Right hindlimb (tissue), 1 donor: ENCODE measurements at regions not wholly inside any gene's neighbourhood (a gene's known extent, or its start where the extent isn't known, plus 50 kb on each side); places are given as distances from the start of the nearest gene placed in this dataset.
A peak's percentile ranks its signal among the peaks of the same experiment; 100 is the strongest.

ENCODE experiments used
- DNase-seq: peaks from one replicate; pipeline ENCODE4 v3.0.0-alpha.2; 2018

DNA sequence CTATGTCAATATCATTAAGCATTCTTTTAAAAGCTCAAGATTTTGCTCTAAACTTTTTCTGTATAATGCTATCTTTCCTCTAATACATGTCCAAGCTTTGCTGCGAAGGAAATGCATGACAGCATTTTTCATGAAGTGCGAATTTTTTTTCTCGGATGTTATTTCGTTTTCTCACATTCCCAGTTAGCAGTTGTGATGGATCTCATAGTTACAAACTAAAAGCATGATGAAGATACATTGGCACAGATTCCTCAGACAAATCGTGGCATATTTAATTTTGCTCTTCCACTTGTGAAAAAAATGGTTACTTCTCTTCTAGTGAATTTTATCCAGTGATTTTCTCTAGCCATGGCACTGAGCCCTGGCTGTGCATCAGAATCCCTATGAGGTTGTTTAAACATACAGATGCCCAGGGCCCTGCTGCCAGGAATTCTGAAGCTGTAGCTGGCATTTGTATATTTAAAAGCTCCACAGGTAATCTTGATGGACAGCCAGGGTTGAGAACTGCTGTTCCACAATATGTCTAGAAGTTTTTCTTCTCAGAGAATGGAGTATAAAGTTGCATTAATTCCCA is 299.8 kb upstream of the NEBL start:
- no peak for DNase-seq

DNA sequence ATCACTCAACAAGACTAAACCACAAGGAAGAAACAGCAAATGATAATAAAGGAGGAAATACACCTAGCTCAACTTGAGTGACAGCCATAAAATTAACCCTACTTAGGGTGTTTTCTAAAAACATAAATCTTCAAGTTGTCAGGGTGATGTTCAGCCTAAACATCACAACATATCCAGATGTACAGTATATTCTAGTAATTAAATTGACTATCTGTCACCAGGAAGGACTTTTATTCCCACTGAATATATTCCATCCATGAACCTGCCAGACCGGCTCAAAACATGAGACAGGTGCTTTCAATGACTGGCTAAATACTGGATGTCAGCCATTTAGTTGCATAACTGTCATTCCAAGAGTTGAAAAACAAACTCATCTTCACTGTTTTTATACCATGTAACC is 298.1 kb upstream of the NEBL start:
- no peak for DNase-seq

DNA sequence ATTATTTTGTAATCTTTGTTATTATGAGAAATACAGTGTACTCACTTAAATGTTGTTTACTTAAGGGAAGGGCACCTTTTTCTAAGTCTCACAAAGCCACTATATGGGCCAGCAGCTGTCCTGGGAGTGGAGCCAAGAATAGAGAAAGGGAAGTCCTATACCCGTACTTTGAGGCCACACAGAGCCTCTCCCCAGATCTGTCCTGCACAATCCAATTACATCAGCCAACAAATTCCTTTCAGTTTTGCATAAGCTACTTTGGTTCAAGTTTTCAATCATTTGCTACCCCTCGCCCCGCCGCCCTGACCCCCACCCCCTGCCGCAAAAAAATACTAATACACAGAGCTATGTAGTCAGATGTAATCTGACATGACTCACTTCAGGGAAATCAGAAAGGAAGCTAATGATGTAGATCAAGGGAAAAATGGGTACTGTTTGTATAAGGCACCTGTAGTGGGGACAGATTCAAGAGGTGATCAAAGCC is 297.4 kb upstream of the NEBL start:
- DNase-seq = peak; percentile 31

DNA sequence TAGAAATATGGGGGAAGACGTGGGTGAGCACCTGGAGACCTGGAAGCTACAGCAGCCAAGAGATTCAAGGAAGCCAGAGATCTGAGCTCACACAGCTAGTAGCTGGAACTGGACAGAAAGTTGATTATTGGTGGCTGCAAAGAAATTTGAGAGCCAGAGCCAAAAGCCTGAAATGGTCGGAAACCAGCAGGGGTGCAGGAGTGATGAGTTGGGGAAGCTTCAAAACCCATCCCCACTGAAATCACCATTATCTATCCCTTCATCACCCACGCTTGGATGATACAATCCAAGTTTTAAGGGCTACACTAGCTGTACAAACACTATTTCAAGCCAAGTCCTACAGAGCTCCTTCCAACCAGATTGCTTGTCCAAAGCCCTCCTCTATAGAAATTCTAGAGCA is 296.1 kb upstream of the NEBL start:
- DNase-seq = no peak

DNA sequence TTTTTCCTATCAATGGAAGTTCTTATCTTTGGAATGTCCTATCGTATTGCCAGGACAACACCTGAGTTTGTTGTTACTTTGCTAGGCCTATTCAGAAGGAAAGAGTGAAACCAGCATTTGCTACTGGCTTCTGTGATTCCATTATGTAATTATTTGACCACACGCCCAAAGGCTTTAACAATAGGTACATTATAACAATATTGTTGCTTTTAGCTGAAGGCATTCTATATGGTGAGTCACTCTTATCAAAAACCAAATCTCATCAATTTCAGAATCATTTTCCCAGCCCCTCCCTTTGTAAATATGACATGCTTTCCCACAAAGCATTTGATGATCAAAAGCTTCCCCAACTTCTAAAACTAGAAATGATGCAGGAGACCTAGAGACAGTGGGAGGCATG is 294.4 kb upstream of the NEBL start:
- DNase-seq = no peak

DNA sequence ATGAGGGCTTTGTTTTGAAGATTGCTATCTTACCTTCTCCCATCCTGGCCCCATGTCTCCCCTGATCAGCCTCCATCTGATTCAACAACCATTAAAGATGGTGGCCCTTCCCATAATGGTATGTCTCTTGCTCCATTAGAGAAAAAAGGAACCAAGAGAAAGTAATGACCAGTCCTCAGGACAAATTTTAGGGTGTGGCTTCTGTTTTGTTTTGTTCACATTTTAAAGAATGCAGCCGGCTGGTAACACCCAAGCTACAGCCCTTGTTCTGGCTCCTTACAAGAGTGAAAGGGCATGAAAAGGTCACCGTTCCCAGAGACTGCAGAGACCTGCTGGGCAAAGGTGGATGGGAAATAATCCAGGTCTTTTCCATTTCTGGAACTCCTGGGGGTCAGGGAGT is 287.9 kb upstream of the NEBL start:
- no peak for DNase-seq

DNA sequence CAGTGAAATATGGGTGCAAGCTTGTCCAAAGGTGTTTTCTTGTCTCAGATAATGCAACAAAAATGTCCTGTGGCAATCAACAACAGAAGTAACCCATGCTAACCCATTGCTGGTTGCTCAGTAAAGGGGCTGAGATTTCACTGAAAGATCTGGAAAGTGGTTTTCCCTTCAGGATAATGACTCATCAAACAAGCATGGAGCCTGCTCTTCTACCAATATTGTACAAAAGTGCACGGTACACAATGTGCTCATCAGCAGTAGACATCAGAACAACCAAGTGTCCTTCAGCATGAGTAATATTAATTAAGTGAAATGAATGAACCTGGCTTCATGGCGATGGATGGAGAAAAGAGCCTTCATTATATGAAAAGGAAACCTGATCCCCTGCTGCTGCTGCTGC is 287.1 kb upstream of the NEBL start:
- DNase-seq = no peak

DNA sequence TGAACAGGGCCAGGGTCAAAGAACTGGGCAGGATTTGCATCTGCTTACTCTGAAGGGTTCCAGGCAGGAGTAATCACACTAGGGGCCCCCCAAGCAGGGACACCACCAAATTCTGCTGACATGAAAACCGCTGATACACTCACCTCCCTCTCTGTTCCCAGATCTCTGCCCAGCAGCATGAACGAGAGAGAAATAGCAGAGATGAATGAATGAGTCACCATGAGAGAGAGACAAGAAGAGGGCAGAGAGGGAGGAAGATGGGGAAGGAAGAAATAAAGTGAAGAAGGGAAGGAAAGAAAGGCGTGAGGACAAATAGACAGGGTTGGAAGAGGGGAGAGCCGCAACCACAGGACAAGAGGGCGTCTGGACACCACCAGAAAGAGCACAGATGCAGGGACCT is 285.9 kb upstream of the NEBL start:
- no peak for DNase-seq

DNA sequence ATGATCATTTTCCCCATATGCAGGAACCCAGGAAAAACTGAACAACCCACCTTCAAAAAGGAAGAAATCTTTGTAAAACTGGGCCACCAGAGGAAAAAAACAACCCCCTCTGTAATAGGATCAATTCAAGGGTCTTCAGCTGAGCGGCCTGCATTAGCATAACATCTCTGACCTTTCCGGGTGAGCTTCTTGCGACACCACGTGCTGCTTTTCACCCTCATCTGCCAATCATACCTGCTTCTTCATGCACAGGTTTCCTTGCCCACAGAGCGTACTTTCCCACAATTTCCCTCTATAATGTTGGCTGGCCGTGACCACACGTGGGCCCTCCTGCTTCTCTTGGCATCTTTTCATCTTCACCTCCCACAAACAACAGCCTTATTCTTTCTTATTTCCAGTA is 284.3 kb upstream of the NEBL start:
- DNase-seq = no peak

DNA sequence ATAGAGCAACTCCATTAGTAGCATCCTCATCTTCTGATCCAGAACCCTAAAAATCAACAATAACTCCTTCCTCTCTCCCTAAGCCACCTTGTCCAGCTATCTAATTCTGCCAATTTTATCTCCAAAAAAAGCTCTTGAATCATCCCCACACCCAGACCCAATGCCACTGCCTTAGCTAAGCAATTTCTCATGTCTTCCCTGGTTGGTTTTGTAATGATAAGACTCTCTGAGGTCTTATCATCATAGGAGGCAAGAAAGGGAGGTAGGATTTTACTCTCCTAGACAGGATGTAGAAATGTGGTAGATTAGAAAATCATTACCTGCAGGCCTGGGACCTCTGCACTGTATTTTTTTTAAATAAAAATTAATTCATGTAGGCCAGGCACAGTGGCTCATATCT is 283.5 kb upstream of the NEBL start:
- DNase-seq = no peak

DNA sequence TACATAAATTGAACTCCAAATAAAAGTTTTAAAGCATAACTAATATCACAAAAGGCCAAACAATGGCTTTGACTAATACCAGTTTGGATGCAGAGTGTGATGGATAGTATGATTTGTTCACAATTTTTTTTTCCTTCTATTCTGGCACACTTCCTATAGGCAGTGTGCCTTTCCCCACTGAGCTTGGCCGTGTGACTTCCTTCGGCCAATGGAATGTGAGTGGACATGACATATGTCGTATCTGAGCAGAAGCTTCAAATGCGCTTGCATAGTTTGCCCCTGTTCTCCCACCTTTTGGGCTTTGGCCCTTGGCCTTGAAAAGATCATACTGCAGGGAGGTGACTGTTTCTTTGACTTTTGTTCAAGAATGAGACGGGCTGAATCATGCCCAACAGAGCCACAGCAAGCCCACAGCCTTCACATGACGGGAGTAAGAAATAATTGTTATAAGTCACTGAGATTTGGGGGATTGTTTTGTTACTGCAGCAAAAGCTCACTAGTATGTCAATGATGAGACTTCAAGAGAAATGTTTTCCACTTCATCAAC is 279.9 kb upstream of the NEBL start:
- DNase-seq = no peak

DNA sequence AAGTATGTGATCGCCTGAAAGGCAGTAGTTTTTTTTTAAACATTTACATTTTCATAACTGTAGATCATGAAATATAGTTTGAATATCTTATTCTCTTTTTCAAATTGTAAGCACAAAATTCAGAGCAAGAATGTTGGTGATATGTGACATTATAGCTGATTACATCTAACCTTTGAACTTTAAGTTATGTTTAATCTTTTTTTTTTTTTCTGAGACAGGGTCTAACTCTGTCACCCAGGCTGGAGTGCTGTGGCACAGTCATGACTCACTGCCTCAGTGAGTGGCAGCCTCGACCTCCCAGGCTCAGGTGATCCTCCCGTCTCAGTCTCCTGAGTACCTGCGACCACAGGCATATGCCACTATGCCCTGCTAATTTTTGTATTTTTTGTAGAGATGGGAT is 278.7 kb upstream of the NEBL start:
- no peak for DNase-seq

DNA sequence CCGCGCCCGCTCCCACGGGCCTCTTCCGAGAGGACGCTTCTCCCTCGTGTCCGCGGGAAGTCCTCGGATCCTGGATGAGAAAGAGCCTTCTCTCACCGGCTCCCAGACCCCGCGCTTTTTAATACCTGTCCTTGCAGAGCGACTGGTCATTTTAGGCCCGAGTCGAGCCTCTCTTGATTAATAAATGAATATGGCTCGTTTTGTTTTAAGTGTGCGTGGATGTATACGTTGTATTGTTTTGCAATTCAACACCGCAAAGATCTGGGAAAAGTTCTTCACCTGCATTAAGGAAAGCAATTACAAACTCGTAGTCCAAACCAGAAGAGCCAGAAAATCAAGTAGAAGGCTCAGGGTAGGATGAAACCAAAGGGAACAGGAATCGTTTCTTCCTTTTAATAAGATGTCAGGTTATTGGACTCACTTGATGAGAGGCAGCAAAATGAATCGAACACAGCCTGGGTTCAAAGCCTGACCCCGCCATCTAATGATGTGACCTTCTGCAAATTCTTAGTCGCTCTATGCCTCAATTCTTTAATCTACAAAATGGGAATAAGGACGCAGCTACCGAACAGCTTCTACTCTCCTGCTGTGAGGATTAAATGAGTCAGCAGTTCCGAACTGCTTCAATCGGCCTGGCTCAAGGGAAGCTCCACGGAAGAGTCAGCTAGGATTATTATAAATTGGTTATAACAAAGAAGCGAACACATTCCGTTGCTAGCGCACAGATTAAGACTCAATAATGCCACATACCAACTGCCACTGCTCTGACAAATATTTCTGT is 277.8 kb upstream of the NEBL start:
- DNase-seq = no peak

DNA sequence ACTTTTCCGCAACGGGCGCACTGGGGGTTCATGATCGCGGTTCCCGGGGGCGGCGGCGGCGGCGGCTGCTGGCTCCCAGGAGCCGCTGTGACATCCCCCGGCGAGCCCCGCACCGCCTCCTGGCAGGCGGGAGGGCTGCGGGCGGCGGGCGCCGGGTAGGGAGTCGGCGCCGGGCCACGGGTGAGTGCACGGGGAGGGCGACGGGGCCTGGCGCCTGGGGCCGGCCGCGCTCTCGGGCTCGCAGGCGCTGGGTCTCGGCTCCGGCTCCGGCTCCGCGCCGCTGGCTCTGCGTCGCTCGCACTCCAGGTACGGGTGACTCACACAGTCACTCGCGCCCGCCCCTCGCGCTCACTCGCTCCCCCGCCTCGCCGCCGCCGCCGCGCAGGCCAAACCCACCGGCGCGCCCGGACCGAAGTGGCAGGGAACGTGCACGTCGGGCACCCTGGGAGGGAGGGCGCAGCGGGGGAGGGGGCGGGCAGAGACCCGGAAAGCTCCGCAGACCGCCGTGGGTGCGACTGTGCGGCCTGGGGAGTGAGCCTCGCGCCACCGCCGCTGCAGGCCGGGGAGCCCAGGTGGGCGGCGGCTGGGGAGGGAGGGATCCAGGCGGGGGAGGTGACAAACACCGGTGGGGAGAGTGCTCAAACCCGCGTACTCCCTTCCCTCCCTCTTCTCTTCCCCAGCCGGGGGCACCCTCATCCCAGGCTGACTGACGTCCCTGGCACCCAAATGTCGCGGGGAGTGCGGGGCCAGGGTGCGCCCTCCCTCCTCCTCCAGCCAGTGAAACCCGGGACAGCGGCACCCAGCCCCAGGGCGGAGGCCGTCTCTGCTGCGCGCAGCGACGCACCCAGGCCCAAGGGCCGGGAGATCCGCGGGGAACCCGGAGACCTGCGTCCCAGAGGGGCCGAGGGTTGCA is 276.9 kb upstream of the NEBL start:
- peak; percentile 72 for DNase-seq

DNA sequence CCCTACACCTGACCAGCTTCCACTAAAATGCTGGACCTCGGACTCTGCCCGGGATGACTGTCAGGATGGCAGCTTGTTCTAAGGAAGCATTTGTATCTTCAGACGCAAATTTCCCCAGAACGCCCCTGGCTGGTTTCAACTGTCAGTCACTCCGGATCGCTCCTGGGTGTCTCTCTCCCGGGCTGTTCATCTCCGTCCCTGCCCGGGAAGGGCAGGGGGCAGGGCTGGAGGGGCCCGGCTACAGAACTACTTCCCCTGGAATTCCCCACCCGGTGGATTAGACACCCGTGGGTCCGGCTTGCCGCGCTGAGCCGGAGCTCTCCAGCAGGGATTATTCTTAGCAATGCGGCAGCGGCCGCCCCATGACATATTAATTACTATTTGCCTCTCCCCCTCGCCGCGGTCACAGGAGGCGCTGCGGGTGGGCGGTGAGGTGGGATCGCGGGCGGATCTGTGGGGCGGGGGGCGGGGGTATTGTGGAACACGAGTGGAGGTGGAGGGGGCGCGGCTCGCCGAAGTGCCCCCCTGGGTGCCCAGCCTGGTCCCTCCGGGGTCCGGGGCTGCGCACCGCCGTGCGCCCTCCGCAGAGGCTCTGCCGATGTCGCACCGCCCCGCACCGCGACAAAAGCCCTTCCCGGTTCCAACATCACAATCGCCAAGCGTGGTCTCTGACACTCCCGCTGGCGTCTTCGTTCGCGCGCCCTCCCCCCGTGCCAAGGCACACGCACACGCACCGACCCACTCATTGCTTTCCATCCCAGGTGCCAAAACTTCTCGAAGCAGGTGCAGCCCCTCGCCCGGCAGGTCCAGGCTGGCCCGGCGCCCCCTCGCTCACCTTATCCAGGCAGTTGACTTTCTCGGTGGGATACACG is 276.1 kb upstream of the NEBL start:
- DNase-seq = peak; percentile 48

DNA sequence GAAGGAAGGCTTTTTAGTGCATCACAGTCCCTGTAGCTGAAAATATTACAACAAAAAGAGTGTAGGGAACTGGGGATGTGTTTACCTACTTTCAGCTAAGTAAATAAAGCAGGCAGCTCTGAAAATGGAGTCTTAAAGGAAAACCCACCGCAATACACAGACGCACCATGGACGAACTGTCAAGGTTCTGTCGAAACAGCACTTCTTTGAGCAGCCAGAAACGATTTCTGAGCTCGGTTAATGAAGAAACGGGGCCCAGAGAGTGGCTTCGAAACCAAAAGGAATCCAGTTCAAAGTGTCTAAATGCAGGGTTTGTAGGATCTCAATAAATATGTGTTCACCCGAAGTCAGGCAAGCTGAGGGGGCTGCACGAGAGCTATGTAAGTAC is 275.4 kb upstream of the NEBL start:
- DNase-seq = no peak

DNA sequence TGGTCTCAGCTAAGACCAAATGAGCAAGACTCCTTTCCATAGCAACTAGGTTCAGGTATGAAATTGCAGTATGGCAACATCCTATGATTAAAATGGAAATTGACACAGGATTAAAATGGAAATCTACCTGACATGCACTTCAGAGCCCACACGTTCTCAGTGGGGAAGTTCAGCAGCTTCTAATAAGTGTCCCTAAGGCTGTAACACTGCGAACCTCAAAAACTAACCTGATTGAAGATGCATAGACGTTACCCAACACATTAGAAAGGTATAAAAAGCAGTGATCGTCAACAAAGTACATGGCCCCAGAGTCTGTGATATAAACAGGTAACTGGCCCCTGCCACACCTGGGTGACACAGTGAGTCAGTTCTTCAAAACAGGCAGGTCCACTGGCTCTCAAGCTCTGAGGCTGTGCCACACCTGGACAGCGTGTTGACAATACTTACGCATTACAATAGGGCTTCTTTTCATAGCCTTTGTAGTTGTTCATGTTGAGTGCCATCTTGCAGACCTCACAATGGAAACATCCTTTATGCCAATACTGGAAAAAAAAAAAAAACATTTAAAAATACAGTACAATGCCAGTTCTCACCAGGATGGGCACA is 274.9 kb upstream of the NEBL start:
- DNase-seq = no peak

DNA sequence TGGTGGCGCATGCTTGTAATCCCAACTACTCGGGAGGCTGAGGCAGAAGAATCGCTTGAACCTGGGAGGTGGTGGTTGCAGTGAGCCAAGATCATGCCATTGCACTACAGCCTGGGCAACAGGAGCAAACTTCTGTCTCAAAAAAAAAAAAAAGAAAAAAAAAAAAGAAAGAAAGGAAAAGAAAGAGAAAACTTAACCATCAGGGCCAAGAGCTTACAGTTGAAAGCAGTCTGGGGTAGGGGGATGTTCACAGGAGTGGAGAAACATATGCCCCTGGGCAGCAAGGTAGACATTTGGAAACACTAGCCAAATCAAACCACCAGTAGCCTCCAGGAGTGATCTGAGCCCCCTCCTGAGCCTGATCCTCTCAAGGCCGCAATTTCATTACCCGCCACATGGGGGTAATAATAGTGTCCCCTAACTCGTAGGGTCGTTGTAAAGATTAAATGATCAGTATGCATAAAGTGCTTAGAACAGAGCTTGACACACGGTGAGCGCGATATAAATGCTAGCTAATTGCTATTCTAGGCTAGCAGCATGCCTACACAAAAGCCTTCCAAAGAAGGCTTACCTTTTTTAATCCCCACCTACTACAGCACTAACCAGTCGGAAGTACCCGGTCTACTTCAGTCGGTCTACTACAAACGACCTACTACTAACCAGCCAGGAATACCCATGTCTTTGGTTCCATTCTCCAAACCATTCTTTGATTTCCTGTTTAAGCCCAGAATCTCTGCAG is 274.3 kb upstream of the NEBL start:
- no peak for DNase-seq

DNA sequence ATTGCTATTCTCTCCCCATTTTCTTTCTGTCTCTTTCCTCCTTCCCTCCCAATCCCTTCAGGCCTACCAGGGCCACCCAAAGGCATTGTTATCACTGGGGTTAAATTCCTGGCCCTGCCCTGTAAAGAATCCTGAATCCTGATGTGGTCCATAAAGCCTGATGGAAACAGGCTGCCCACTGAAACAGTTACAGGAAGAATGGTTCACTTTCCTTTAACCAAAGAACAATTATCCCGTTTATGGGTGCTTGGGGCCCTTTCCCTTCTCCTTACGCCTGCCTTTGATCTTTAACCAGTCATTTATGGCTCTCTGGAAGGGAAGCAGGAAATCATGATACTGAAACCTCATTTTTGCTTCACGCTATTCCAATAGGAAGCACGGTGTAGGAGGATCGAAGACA is 273.1 kb upstream of the NEBL start:
- DNase-seq = no peak

DNA sequence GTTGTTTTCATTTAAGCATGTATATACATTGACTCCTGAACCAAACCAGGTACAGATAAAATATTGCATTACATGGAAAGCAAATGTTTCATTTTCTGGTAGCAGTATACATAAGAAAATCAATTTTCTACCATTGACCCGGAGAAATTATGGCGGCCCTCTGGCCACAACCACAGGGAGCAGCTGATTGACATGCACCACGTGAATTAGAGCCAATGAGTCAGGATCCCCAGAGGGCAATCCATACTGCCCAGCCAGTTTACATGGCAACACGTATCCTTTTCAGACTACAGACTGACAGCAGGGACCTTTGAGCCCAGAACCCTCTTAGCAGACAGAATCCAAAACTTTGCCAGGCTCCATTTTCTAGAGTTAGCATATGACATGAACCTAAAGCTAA is 272.2 kb upstream of the NEBL start:
- DNase-seq = no peak

DNA sequence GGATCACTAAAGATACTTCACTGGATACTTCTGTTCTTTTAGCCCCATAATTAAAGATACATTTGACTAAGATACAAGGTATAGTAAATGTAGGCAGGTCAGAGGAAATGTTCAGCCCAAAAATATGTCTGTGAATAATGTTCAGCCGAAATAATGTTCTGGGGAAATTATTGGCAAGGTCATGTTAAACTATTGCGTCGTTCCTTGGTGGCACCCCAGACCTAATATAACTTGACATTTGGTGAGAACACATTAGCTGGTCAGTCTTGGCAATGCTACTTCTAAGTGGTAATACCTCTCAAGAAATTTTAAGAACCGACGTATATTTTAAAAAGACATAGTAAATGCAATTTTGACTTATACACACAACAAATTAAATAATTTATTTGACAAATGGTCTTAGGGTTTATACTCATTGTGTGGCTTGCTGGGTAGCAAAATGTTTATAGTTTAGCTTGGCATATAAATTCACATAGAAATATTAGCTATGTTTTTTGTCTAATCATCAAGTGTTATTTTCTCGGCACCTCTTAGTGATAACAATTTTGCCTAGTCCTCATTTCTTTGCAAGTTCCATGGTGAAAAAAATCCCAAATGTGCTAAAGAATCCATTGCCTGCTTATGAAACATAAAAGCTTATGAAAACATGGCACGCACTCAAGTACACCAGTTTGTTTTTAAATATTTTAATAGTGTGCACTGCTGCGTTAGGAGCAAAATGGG is 270.3 kb upstream of the NEBL start:
- no peak for DNase-seq
